NCI-H345 treated with DMSO at 0.1 percent for 48 hours (cell line): ENCODE measurements at regions not wholly inside any gene's neighbourhood (a gene's known extent, or its start where the extent isn't known, plus 50 kb on each side); places are given as distances from the start of the nearest gene placed in this dataset.
"Not testable (repeated sequence)": the region's sequence is repeated elsewhere in the genome, so short reads cannot be mapped to it uniquely, and the experiment has no call there.

Experiments used
- DNase-seq: peaks from one replicate; lab custom pipeline; 2025; ENCODE audit not compliant: unreplicated experiment; lab: John Stamatoyannopoulos, UW

GRCh38 chr3:159672728-159673688 lies 315.6 kb upstream of the IL12A start:
- DNase-seq = no peak

- DNase-seq = no peak
These were observed 314.1 kb upstream of the IL12A start for GRCh38 chr3:159674583-159674982.

GRCh38 chr3:159675285-159675684 lies 313.4 kb upstream of the IL12A start:
- no peak for DNase-seq

- no peak for DNase-seq
These were observed 308.7 kb upstream of the IL12A start for GRCh38 chr3:159679900-159680299.

- not testable (repeated sequence) for DNase-seq
These were observed 306.9 kb upstream of the IL12A start for GRCh38 chr3:159681717-159682116.

GRCh38 chr3:159685801-159686200 lies 302.8 kb upstream of the IL12A start:
- no peak for DNase-seq

GRCh38 chr3:159693226-159693625 lies 295.4 kb upstream of the IL12A start:
- DNase-seq = no peak

GRCh38 chr3:159711560-159712333 lies 276.9 kb upstream of the IL12A start:
- DNase-seq = no peak

GRCh38 chr3:159721324-159721723 lies 267.3 kb upstream of the IL12A start:
- no peak for DNase-seq

- no peak for DNase-seq
These were observed 265.3 kb upstream of the IL12A start for GRCh38 chr3:159723295-159723694.

GRCh38 chr3:159724627-159725026 lies 264.0 kb upstream of the IL12A start:
- DNase-seq = no peak

- DNase-seq = no peak
These were observed 262.2 kb upstream of the IL12A start for GRCh38 chr3:159726231-159726964.

GRCh38 chr3:159727506-159727905 lies 261.1 kb upstream of the IL12A start:
- DNase-seq = no peak

GRCh38 chr3:159731254-159731653 lies 257.4 kb upstream of the IL12A start:
- DNase-seq = no peak

GRCh38 chr3:159732172-159733111 lies 256.2 kb upstream of the IL12A start:
- no peak for DNase-seq

- no peak for DNase-seq
These were observed 255.3 kb upstream of the IL12A start for GRCh38 chr3:159733194-159733860.

GRCh38 chr3:159734681-159735080 lies 254.0 kb upstream of the IL12A start:
- no peak for DNase-seq

GRCh38 chr3:159739166-159739565 lies 249.5 kb upstream of the IL12A start:
- DNase-seq = no peak

- no peak for DNase-seq
These were observed 248.7 kb upstream of the IL12A start for GRCh38 chr3:159739969-159740368.

- no peak for DNase-seq
These were observed 247.4 kb upstream of the IL12A start for GRCh38 chr3:159741281-159741680.
